PC-9 (cell line): ENCODE measurements at regions not wholly inside any gene's neighbourhood (a gene's known extent, or its start where the extent isn't known, plus 50 kb on each side); places are given as distances from the start of the nearest gene placed in this dataset.

Experiments used
- EZH2 ChIP-seq: fragments of 200-600 bp; sonication (generic); IDR thresholded peaks from 2 replicates; pipeline ENCODE4 v1.8.0; 2017; ENCODE audit warnings: antibody characterized with exemption, low read depth
- TF ChIP-seq, protein P1 (sequence below): fragments of 200-600 bp; sonication (generic); conservative IDR thresholded peaks from 2 replicates; pipeline ENCODE4 v1.6.1; 2017; ENCODE audit warnings: mixed run types, antibody characterized with exemption, mild to moderate bottlenecking, moderate library complexity

DNA sequence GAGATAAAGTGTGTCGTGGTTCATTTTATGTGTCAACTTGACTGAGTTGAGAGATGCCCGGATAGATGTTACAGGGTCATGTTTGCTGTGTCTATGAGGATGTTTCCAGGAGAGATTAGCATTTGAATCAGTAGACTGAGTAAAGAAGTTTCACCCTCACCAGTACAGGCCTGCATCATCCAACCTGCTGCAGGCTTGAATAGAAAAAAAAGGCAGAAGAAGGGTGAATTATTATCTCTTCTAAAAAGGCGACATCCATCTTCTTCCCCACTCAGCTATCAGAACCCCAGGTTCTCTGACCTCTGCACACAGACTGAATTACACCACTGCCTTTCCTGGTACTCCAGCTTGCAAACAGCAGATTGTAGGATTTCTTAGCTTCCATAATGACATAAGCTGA, 1293.7 kb upstream of the FLRT2 start:
- TF ChIP-seq, protein P1, sequence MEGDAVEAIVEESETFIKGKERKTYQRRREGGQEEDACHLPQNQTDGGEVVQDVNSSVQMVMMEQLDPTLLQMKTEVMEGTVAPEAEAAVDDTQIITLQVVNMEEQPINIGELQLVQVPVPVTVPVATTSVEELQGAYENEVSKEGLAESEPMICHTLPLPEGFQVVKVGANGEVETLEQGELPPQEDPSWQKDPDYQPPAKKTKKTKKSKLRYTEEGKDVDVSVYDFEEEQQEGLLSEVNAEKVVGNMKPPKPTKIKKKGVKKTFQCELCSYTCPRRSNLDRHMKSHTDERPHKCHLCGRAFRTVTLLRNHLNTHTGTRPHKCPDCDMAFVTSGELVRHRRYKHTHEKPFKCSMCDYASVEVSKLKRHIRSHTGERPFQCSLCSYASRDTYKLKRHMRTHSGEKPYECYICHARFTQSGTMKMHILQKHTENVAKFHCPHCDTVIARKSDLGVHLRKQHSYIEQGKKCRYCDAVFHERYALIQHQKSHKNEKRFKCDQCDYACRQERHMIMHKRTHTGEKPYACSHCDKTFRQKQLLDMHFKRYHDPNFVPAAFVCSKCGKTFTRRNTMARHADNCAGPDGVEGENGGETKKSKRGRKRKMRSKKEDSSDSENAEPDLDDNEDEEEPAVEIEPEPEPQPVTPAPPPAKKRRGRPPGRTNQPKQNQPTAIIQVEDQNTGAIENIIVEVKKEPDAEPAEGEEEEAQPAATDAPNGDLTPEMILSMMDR: no peak
- TF ChIP-seq EZH2: no peak
